ENCODE measurements at regions not wholly inside any gene's neighbourhood (a gene's known extent, or its start where the extent isn't known, plus 50 kb on each side); places are given as distances from the start of the nearest gene placed in this dataset.

- H3F3A ChIP-seq (ENCODE audit: insufficient read depth, low read length), result no peaks in the 10 kb centered on the region
- H3K79me2 ChIP-seq (ENCODE audit: insufficient read depth, low read length), result no peaks in the 10 kb centered on the region
- H4K20me1 ChIP-seq (ENCODE audit: insufficient read depth, low read length), result no peaks in the 10 kb centered on the region
- H3K9me2 ChIP-seq (ENCODE audit: low read depth, low read length), result no peaks in the 10 kb centered on the region
- no peaks in the 10 kb centered on the region for H3K36me3 ChIP-seq (ENCODE audit: insufficient read depth, low read length)
- H3K4me2 ChIP-seq (ENCODE audit: low read length), result no peak overlapping the region
- no peak overlapping the region for H3K4me3 ChIP-seq (ENCODE audit: low read depth, low read length, poor library complexity, severe bottlenecking)
- TF ChIP-seq, protein P1, sequence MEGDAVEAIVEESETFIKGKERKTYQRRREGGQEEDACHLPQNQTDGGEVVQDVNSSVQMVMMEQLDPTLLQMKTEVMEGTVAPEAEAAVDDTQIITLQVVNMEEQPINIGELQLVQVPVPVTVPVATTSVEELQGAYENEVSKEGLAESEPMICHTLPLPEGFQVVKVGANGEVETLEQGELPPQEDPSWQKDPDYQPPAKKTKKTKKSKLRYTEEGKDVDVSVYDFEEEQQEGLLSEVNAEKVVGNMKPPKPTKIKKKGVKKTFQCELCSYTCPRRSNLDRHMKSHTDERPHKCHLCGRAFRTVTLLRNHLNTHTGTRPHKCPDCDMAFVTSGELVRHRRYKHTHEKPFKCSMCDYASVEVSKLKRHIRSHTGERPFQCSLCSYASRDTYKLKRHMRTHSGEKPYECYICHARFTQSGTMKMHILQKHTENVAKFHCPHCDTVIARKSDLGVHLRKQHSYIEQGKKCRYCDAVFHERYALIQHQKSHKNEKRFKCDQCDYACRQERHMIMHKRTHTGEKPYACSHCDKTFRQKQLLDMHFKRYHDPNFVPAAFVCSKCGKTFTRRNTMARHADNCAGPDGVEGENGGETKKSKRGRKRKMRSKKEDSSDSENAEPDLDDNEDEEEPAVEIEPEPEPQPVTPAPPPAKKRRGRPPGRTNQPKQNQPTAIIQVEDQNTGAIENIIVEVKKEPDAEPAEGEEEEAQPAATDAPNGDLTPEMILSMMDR (IDR thresholded peaks at IDR 0.05; ENCODE audit: low read length), result no peak
- TF ChIP-seq EZH2 (IDR thresholded peaks at IDR 0.05; ENCODE audit: borderline replicate concordance, low read length), result no peak
- H2AFZ ChIP-seq (ENCODE audit: low read length), result no peak overlapping the region
- H3K27me3 ChIP-seq (ENCODE audit: insufficient read depth, low read length), result no peaks in the 10 kb centered on the region
- H3K9ac ChIP-seq (ENCODE audit: low read length), result no peak overlapping the region
- H3K9me3 ChIP-seq (ENCODE audit: low read length), result no peaks in the 10 kb centered on the region
- H3K4me1 ChIP-seq (ENCODE audit: insufficient read depth, low read length, severe bottlenecking), result no peaks in the 10 kb centered on the region
- no peak overlapping the region for H3K27ac ChIP-seq (ENCODE audit: low read depth, low read length, poor library complexity, severe bottlenecking)
Measured at GRCh38 chr11:79541466-79541865, 100.6 kb upstream of the TENM4 start.

DNA sequence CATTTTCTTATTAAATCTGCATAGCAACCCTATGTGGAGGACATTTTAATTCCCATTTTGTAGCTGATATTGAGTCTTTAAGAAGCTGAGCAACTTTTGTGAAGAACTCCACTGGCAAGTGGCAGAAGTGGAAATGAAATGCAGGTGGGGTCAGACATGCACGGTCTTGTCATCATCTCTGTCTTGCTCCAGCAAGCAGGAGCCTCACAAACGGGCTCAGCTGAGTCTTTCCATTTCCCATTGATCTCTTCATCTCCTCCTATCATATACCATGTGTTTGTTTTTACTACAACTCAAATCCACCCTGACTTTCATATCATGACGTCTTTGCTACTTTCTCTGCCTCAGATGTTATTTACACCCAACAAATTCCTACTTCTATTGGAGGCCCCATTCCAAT is 97.9 kb upstream of the TENM4 start:
- TF ChIP-seq, protein P1 (IDR thresholded peaks at IDR 0.05; ENCODE audit: low read length), result no peak
- TF ChIP-seq EZH2 (IDR thresholded peaks at IDR 0.05; ENCODE audit: borderline replicate concordance, low read length), result no peak
- Histone ChIP-seq H3K4me3 (ENCODE audit: low read depth, low read length, poor library complexity, severe bottlenecking) (no peak overlapping the region), H3K9me3 (ENCODE audit: low read length) (no peaks in the 10 kb centered on the region)

DNA sequence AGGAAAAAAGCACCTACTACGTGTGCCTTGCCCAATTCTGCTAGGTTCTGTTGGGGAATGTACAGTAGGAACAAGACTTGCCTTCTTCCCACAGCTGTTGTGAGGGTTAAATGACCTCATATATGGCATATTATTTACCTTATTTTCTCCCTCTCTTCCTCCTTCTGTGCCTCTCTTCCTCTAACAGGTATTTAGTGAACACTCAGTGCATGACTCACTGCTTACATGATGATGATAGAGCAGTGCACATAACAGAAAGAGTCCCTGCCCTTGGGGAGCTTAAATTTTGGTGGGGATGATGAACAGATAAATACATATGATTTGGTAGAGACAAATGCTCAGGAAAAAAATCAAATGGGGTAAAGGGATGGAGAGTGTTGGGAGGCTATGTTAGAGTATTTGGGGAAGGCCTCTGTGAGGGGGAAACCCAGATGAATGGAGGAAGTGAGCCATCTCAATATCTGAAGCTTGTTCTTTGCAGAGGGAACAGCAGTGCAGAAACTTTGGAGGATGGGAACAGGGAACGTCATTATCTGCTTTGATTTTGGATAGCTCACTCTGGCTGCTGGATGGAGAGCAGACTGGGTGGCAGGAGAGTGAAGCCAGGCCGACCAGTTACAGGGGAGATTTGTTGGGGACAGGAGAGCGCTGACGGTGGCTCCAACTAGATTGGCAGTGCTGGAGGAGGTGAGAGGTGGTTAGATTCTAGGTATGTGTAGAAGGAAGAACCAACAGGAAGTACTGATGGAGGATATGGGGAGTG is 95.5 kb upstream of the TENM4 start:
- Histone ChIP-seq H3K79me2 (ENCODE audit: insufficient read depth, low read length) (no peaks in the 10 kb centered on the region), H4K20me1 (ENCODE audit: insufficient read depth, low read length) (no peaks in the 10 kb centered on the region), H3K9me2 (ENCODE audit: low read depth, low read length) (no peaks in the 10 kb centered on the region), H3K9me3 (ENCODE audit: low read length) (no peaks in the 10 kb centered on the region), H3K4me3 (ENCODE audit: low read depth, low read length, poor library complexity, severe bottlenecking) (no peak overlapping the region), H3K27ac (ENCODE audit: low read depth, low read length, poor library complexity, severe bottlenecking) (no peak overlapping the region), H3K4me2 (ENCODE audit: low read length) (no peak overlapping the region), H3K36me3 (ENCODE audit: insufficient read depth, low read length) (no peaks in the 10 kb centered on the region), H2AFZ (ENCODE audit: low read length) (no peak overlapping the region), H3K9ac (ENCODE audit: low read length) (no peak overlapping the region), H3F3A (ENCODE audit: insufficient read depth, low read length) (no peaks in the 10 kb centered on the region), H3K27me3 (ENCODE audit: insufficient read depth, low read length) (no peaks in the 10 kb centered on the region), H3K4me1 (ENCODE audit: insufficient read depth, low read length, severe bottlenecking) (no peaks in the 10 kb centered on the region)
- TF ChIP-seq, protein P1 (IDR thresholded peaks at IDR 0.05; ENCODE audit: low read length), result no peak
- TF ChIP-seq EZH2 (IDR thresholded peaks at IDR 0.05; ENCODE audit: borderline replicate concordance, low read length), result no peak

More for the DNA sequence above, 97.9 kb upstream of the TENM4 start:
- Histone ChIP-seq H2AFZ (ENCODE audit: low read length) (no peak overlapping the region), H3K27ac (ENCODE audit: low read depth, low read length, poor library complexity, severe bottlenecking) (no peak overlapping the region), H3K9ac (ENCODE audit: low read length) (no peak overlapping the region), H3K4me2 (ENCODE audit: low read length) (no peak overlapping the region), H3K79me2 (ENCODE audit: insufficient read depth, low read length) (no peaks in the 10 kb centered on the region), H3K27me3 (ENCODE audit: insufficient read depth, low read length) (no peaks in the 10 kb centered on the region), H3K36me3 (ENCODE audit: insufficient read depth, low read length) (no peaks in the 10 kb centered on the region), H3F3A (ENCODE audit: insufficient read depth, low read length) (no peaks in the 10 kb centered on the region), H3K9me2 (ENCODE audit: low read depth, low read length) (no peaks in the 10 kb centered on the region), H3K4me1 (ENCODE audit: insufficient read depth, low read length, severe bottlenecking) (no peaks in the 10 kb centered on the region), H4K20me1 (ENCODE audit: insufficient read depth, low read length) (no peaks in the 10 kb centered on the region)

Data from OCI-LY1 (cell line).